Suprapubic skin (tissue), 4 donors: ENCODE measurements at regions not wholly inside any gene's neighbourhood (a gene's known extent, or its start where the extent isn't known, plus 50 kb on each side); places are given as distances from the start of the nearest gene placed in this dataset.

Experiments used
- DNase-seq, 2 donors: peaks; one replicate each; pipeline ENCODE4 v3.0.0-alpha.2; 2019; ENCODE audit warnings: low spot score in 2 of 2
- H3K27ac ChIP-seq: fragments of 200-600 bp; sonication (generic); one replicate; pipeline ENCODE4 v1.5.1; 2019
- H3K27me3 ChIP-seq: fragments of 200-600 bp; sonication (generic); one replicate; pipeline ENCODE4 v1.5.1; 2019
- H3K36me3 ChIP-seq: fragments of 200-600 bp; sonication (generic); one replicate; pipeline ENCODE4 v1.5.1; 2019
- H3K4me1 ChIP-seq: fragments of 200-600 bp; sonication (generic); one replicate; pipeline ENCODE4 v1.5.1; 2019
- H3K4me3 ChIP-seq: fragments of 200-600 bp; sonication (generic); one replicate; pipeline ENCODE4 v1.5.1; 2019; ENCODE audit warnings: mild to moderate bottlenecking
- H3K9me3 ChIP-seq: fragments of 200-600 bp; sonication (generic); one replicate; pipeline ENCODE4 v1.5.1; 2019
- CTCF ChIP-seq, 2 donors: fragments of 200-600 bp in 1 of 2; fragments of 450-650 bp in 1 of 2; sonication (generic) in 1 of 2; IDR thresholded peaks; one replicate each; pipeline ENCODE4 v1.5.1; 2016 to 2019; ENCODE audit warnings: antibody characterized with exemption in 2 of 2, mild to moderate bottlenecking in 1 of 2, moderate library complexity in 1 of 2
- EP300 ChIP-seq: sonication (generic); formaldehyde crosslinking; IDR thresholded peaks from one replicate; pipeline ENCODE4 v1.6.1; 2017; ENCODE audit warnings: antibody characterized with exemption
- POLR2A ChIP-seq, 2 donors: fragments of 450-650 bp; IDR thresholded peaks; one replicate each; pipeline ENCODE4 v1.6.1; 2017; ENCODE audit warnings: antibody characterized with exemption in 2 of 2, mild to moderate bottlenecking in 2 of 2, moderate library complexity in 2 of 2
- POLR2AphosphoS5 ChIP-seq, 3 donors: sonication (generic); formaldehyde crosslinking; IDR thresholded peaks; one replicate each; pipeline ENCODE4 v1.6.1; 2017; ENCODE audit warnings: antibody characterized with exemption in 3 of 3
- WGBS: methylation state at CpG from one replicate; pipeline ENCODE4 v1.1.5; 2018; 5-methylcytosine and 5-hydroxymethylcytosine counted together

GRCh38 chr4:85318415-85318814, 156.5 kb upstream of the ARHGAP24 start:
- no peak for DNase-seq
- Histone ChIP-seq H3K9me3 (peaks cover 1% of the 10 kb centered on the region), H3K4me3 (no peak overlapping the region), H3K4me1 (peaks cover 3% of the 10 kb centered on the region), H3K36me3 (no peaks in the 10 kb centered on the region), H3K27me3 (no peaks in the 10 kb centered on the region), H3K27ac (no peak overlapping the region)
- no peak for TF ChIP-seq POLR2AphosphoS5 (IDR thresholded peaks at IDR 0.05)
- TF ChIP-seq POLR2A (IDR thresholded peaks at IDR 0.05), result no peak
- no peak for TF ChIP-seq EP300
- TF ChIP-seq CTCF (IDR thresholded peaks at IDR 0.05), result no peak

- Histone ChIP-seq H3K36me3 (no peaks in the 10 kb centered on the region), H3K4me3 (no peak overlapping the region), H3K9me3 (no peaks in the 10 kb centered on the region), H3K4me1 (no peaks in the 10 kb centered on the region), H3K27ac (no peak overlapping the region), H3K27me3 (no peaks in the 10 kb centered on the region)
- DNase-seq, result no peak
- TF ChIP-seq POLR2AphosphoS5 (IDR thresholded peaks at IDR 0.05) (no peak), CTCF (IDR thresholded peaks at IDR 0.05) (no peak), POLR2A (IDR thresholded peaks at IDR 0.05) (no peak), EP300 (no peak)
These were observed 116.1 kb upstream of the ARHGAP24 start for GRCh38 chr4:85358831-85359230.

GRCh38 chr4:85362550-85362949, 112.4 kb upstream of the ARHGAP24 start:
- no peak for DNase-seq
- Histone ChIP-seq H3K27ac (no peak overlapping the region), H3K27me3 (no peaks in the 10 kb centered on the region), H3K9me3 (no peaks in the 10 kb centered on the region), H3K4me3 (no peak overlapping the region), H3K4me1 (no peaks in the 10 kb centered on the region), H3K36me3 (no peaks in the 10 kb centered on the region)
- WGBS, result 68% methylated on average over 2 of the region's 2 CpGs
- TF ChIP-seq POLR2A (IDR thresholded peaks at IDR 0.05) (no peak), POLR2AphosphoS5 (IDR thresholded peaks at IDR 0.05) (no peak), EP300 (no peak), CTCF (IDR thresholded peaks at IDR 0.05) (no peak)

- no peaks in the 10 kb centered on the region for H3K27me3 ChIP-seq
- no peak overlapping the region for H3K27ac ChIP-seq
- no peaks in the 10 kb centered on the region for H3K4me1 ChIP-seq
- no peak overlapping the region for H3K4me3 ChIP-seq
- TF ChIP-seq CTCF (IDR thresholded peaks at IDR 0.05) (no peak), POLR2AphosphoS5 (IDR thresholded peaks at IDR 0.05) (no peak), EP300 (no peak), POLR2A (IDR thresholded peaks at IDR 0.05) (no peak)
- no peaks in the 10 kb centered on the region for H3K36me3 ChIP-seq
- no peak for DNase-seq
- H3K9me3 ChIP-seq, result no peaks in the 10 kb centered on the region
- 76% methylated on average over 2 of the region's 2 CpGs for WGBS
These were observed 107.1 kb upstream of the ARHGAP24 start for GRCh38 chr4:85367815-85368214.

- Histone ChIP-seq H3K4me3 (no peak overlapping the region), H3K9me3 (no peaks in the 10 kb centered on the region), H3K4me1 (no peaks in the 10 kb centered on the region), H3K27ac (no peak overlapping the region), H3K27me3 (no peaks in the 10 kb centered on the region), H3K36me3 (no peaks in the 10 kb centered on the region)
- no peak for DNase-seq
- 86% methylated on average over 3 of the region's 3 CpGs for WGBS
- TF ChIP-seq POLR2AphosphoS5 (IDR thresholded peaks at IDR 0.05) (no peak), POLR2A (IDR thresholded peaks at IDR 0.05) (no peak), CTCF (IDR thresholded peaks at IDR 0.05) (no peak), EP300 (no peak)
These were observed 106.7 kb upstream of the ARHGAP24 start for GRCh38 chr4:85368240-85368639.
